Hepatocyte (in vitro differentiated cells): ENCODE measurements at regions not wholly inside any gene's neighbourhood (a gene's known extent, or its start where the extent isn't known, plus 50 kb on each side); places are given as distances from the start of the nearest gene placed in this dataset.

Experiments used
- DNase-seq: peaks from one replicate; pipeline ENCODE4 v3.0.0-alpha.2; 2016; ENCODE audit warnings: low spot score
- H2AFZ ChIP-seq: fragments of 200-600 bp; sonication (generic); 2 replicates; pipeline ENCODE4 v1.6.0; 2016; ENCODE audit warnings: antibody characterized with exemption, mild to moderate bottlenecking
- H3K27ac ChIP-seq: fragments of 200-600 bp; sonication (generic); 2 replicates; pipeline ENCODE4 v1.5.1; 2016; ENCODE audit warnings: mild to moderate bottlenecking
- H3K27me3 ChIP-seq: fragments of 200-600 bp; sonication (generic); 2 replicates; pipeline ENCODE4 v1.6.1; 2016
- H3K36me3 ChIP-seq: fragments of 200-600 bp; sonication (generic); replicated peaks from 2 replicates; pipeline ENCODE4 v1.5.1; 2016; ENCODE audit warnings: low read depth; ENCODE audit not compliant: insufficient read depth
- H3K4me1 ChIP-seq: fragments of 200-600 bp; sonication (generic); 2 replicates; pipeline ENCODE4 v1.5.1; 2016; ENCODE audit warnings: mild to moderate bottlenecking, moderate library complexity; ENCODE audit not compliant: insufficient read depth
- H3K4me2 ChIP-seq: fragments of 200-600 bp; sonication (generic); 2 replicates; pipeline ENCODE4 v1.6.0; 2016
- H3K4me3 ChIP-seq: fragments of 200-600 bp; sonication (generic); 2 replicates; pipeline ENCODE4 v1.5.1; 2016; ENCODE audit warnings: mild to moderate bottlenecking
- H3K79me2 ChIP-seq: fragments of 200-600 bp; sonication (generic); 2 replicates; pipeline ENCODE4 v1.6.0; 2017; ENCODE audit warnings: mild to moderate bottlenecking
- H3K9me2 ChIP-seq: fragments of 200-600 bp; sonication (generic); replicated peaks from 2 replicates; pipeline ENCODE4 v1.6.0; 2017; ENCODE audit warnings: mild to moderate bottlenecking; ENCODE audit not compliant: insufficient read depth
- H3K9me3 ChIP-seq: fragments of 200-600 bp; sonication (generic); 2 replicates; pipeline ENCODE4 v1.5.1; 2016; ENCODE audit warnings: low read depth, mild to moderate bottlenecking
- H4K20me1 ChIP-seq: fragments of 200-600 bp; sonication (generic); 2 replicates; pipeline ENCODE4 v1.6.0; 2016; ENCODE audit warnings: mild to moderate bottlenecking; ENCODE audit not compliant: insufficient read depth, poor library complexity, severe bottlenecking
- EZH2 ChIP-seq: fragments of 200-600 bp; sonication (generic); IDR thresholded peaks from 2 replicates; pipeline ENCODE4 v1.6.1; 2016; ENCODE audit warnings: antibody characterized with exemption, mild to moderate bottlenecking, borderline replicate concordance
- EZH2phosphoT487 ChIP-seq: fragments of 200-600 bp; sonication (generic); IDR thresholded peaks from one replicate; pipeline ENCODE4 v1.6.1; 2018; ENCODE audit warnings: antibody characterized with exemption, mild to moderate bottlenecking, low read depth, moderate library complexity; ENCODE audit not compliant: unreplicated experiment, severe bottlenecking
- WGBS: methylation state at CpG from one replicate; pipeline ENCODE4 v1.1.6; 2016; ENCODE audit warnings: low lambda C conversion rate; ENCODE audit errors: missing lambda C conversion rate; 5-methylcytosine and 5-hydroxymethylcytosine counted together
- TF ChIP-seq, protein P1 (sequence below): fragments of 200-600 bp; sonication (generic); IDR thresholded peaks from 2 replicates; pipeline ENCODE4 v1.5.1; 2016; ENCODE audit warnings: antibody characterized with exemption, mild to moderate bottlenecking; ENCODE audit not compliant: poor library complexity

DNA sequence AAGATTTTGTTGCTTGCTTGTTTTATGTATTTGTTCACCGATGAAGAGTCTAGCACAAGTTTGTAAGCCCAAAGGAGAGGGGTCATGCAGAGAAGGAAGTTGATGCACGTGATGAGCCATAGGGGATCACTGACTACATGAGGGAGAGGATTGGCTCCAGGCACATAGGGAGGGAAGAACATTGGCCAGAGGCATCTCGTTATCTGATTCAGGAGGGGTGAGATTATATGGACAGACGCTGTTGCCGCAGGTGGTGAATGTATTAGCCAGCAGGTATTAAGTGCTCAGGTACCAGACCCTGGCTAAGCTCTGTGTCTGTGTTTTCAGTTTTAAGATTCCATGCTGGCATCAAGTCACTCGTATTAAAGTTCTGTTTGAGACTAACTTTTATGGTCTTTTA is 91.8 kb upstream of the CHST9 start:
- no peaks in the 10 kb centered on the region for H3K36me3 ChIP-seq
- H3K27me3 ChIP-seq = no peaks in the 10 kb centered on the region
- no peak overlapping the region for H3K27ac ChIP-seq
- no peaks in the 10 kb centered on the region for H3K9me2 ChIP-seq
- H3K9me3 ChIP-seq = no peaks in the 10 kb centered on the region
- no peaks in the 10 kb centered on the region for H3K4me1 ChIP-seq
- 79% methylated on average over 6 of the region's 6 CpGs for WGBS
- TF ChIP-seq EZH2 (no peak), EZH2phosphoT487 (no peak)
- TF ChIP-seq, protein P1, sequence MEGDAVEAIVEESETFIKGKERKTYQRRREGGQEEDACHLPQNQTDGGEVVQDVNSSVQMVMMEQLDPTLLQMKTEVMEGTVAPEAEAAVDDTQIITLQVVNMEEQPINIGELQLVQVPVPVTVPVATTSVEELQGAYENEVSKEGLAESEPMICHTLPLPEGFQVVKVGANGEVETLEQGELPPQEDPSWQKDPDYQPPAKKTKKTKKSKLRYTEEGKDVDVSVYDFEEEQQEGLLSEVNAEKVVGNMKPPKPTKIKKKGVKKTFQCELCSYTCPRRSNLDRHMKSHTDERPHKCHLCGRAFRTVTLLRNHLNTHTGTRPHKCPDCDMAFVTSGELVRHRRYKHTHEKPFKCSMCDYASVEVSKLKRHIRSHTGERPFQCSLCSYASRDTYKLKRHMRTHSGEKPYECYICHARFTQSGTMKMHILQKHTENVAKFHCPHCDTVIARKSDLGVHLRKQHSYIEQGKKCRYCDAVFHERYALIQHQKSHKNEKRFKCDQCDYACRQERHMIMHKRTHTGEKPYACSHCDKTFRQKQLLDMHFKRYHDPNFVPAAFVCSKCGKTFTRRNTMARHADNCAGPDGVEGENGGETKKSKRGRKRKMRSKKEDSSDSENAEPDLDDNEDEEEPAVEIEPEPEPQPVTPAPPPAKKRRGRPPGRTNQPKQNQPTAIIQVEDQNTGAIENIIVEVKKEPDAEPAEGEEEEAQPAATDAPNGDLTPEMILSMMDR = no peak
- H3K79me2 ChIP-seq = no peaks in the 10 kb centered on the region
- H3K4me2 ChIP-seq = no peak overlapping the region
- no peak overlapping the region for H3K4me3 ChIP-seq
- no peak overlapping the region for H2AFZ ChIP-seq
- DNase-seq = no peak
- no peaks in the 10 kb centered on the region for H4K20me1 ChIP-seq

DNA sequence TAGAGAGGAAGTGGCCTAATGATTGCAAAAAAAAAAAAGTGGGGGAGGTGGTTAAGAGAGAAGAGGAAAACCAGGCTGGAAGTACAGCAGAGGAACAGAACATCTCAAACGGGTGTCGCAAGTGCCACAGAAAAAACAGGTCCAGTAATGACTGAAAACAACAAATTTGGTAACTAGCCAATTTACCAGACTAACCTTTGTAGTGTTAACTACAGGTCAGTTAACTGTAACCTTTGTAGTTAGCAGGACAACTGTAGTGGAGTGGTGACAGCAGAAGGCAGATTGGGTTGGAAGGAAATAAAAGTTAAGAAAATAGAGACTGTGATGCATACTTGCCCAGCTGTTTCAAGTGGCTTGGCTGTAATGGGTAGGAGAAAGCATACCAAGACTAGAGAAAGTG is 91.4 kb upstream of the CHST9 start:
- no peak overlapping the region for H3K4me2 ChIP-seq
- no peak overlapping the region for H3K27ac ChIP-seq
- no peak overlapping the region for H3K4me3 ChIP-seq
- no peaks in the 10 kb centered on the region for H3K4me1 ChIP-seq
- H4K20me1 ChIP-seq = no peaks in the 10 kb centered on the region
- no peaks in the 10 kb centered on the region for H3K27me3 ChIP-seq
- H2AFZ ChIP-seq = no peak overlapping the region
- no peaks in the 10 kb centered on the region for H3K79me2 ChIP-seq
- no peaks in the 10 kb centered on the region for H3K9me2 ChIP-seq
- DNase-seq = no peak
- H3K36me3 ChIP-seq = no peaks in the 10 kb centered on the region
- H3K9me3 ChIP-seq = no peaks in the 10 kb centered on the region
- TF ChIP-seq EZH2 = no peak
- TF ChIP-seq EZH2phosphoT487 = no peak
- TF ChIP-seq, protein P1 = no peak
- 86% methylated on average over 2 of the region's 2 CpGs for WGBS

DNA sequence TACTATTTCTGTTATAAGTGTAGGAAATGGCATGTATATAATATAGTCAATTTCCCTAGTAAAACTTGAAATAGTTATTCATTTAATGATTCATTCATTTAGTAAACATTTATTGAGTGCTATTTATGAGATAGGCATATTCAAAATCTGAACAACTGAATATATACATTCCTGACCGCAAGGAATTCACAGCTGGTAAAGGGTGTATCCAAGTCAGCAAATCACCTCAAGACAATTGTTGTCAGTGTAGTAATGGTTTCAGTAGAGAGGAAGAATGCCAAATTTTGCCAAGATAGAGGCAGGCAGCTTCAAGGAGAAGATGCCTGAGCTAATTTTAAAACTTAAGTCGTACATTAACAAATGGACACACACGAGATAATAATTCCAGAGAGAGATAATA is 89.8 kb upstream of the CHST9 start:
- H3K27me3 ChIP-seq = no peaks in the 10 kb centered on the region
- 92% methylated on average over 3 of the region's 3 CpGs for WGBS
- H4K20me1 ChIP-seq = no peaks in the 10 kb centered on the region
- H3K4me1 ChIP-seq = no peaks in the 10 kb centered on the region
- H3K4me2 ChIP-seq = no peak overlapping the region
- TF ChIP-seq EZH2phosphoT487 (no peak), EZH2 (no peak)
- TF ChIP-seq, protein P1 = no peak
- no peaks in the 10 kb centered on the region for H3K9me3 ChIP-seq
- H2AFZ ChIP-seq = no peak overlapping the region
- H3K27ac ChIP-seq = no peak overlapping the region
- H3K79me2 ChIP-seq = no peaks in the 10 kb centered on the region
- no peak overlapping the region for H3K4me3 ChIP-seq
- H3K9me2 ChIP-seq = no peaks in the 10 kb centered on the region
- H3K36me3 ChIP-seq = no peaks in the 10 kb centered on the region
- DNase-seq = no peak

DNA sequence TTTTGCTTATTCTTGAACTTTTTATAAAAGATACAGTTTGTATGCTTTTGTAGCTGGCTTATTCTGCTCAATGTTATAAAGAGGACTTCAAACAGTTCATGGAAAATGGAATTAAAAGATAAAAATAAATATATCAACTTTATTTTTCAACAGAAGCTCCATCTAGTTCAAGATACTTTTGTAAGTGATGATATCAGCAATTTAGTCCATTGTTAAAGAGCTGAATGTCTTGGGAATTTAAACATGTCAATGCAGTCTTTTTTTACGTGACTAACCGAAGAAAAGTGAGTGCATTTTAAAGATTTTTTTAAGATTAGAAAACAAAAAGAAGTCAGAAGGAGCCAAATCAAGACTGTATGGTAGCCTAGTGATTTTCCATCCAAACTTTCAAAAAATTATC is 85.4 kb upstream of the CHST9 start:
- Histone ChIP-seq H3K9me2 (no peaks in the 10 kb centered on the region), H3K27me3 (no peaks in the 10 kb centered on the region), H2AFZ (no peak overlapping the region), H3K4me3 (no peak overlapping the region), H3K79me2 (no peaks in the 10 kb centered on the region), H3K4me2 (no peak overlapping the region), H3K9me3 (no peaks in the 10 kb centered on the region), H4K20me1 (no peaks in the 10 kb centered on the region), H3K4me1 (no peaks in the 10 kb centered on the region), H3K27ac (no peak overlapping the region), H3K36me3 (no peaks in the 10 kb centered on the region)
- 89% methylated on average over 2 of the region's 2 CpGs for WGBS
- TF ChIP-seq EZH2 = no peak
- no peak for TF ChIP-seq EZH2phosphoT487
- TF ChIP-seq, protein P1 = no peak
- no peak for DNase-seq
